Mammary epithelial cell (primary cell): ENCODE measurements at regions not wholly inside any gene's neighbourhood (a gene's known extent, or its start where the extent isn't known, plus 50 kb on each side); places are given as distances from the start of the nearest gene placed in this dataset.

Experiments used
- CTCF ChIP-seq, 2 donors: IDR thresholded peaks in 1 of 2; conservative IDR thresholded peaks in 1 of 2; 2 replicates each; pipeline ENCODE4 v1.5.1; 2011 to 2012; ENCODE audit warnings: inconsistent platforms in 2 of 2, low read length in 2 of 2, mild to moderate bottlenecking in 2 of 2, control low read depth in 1 of 2, low read depth in 1 of 2; ENCODE audit not compliant: insufficient read depth in 1 of 2; ENCODE audit errors: extremely low read depth in 1 of 2
- EZH2 ChIP-seq: IDR thresholded peaks from 2 replicates; pipeline ENCODE4 v1.6.1; 2012; ENCODE audit warnings: low read length, inconsistent platforms, borderline replicate concordance

GRCh38 chr1:66462313-66462712, 71.6 kb upstream of the SGIP1 start:
- TF ChIP-seq CTCF (conservative IDR thresholded peaks at IDR 0.05 in 1 of 2, IDR thresholded peaks at IDR 0.05 in 1 of 2; ENCODE audit: extremely low read depth in 1 of 2, insufficient read depth in 1 of 2, low read depth in 1 of 2, low read length in 2 of 2) (no peak), EZH2 (no peak)
